ENCODE measurements at regions not wholly inside any gene's neighbourhood (a gene's known extent, or its start where the extent isn't known, plus 50 kb on each side); places are given as distances from the start of the nearest gene placed in this dataset.

DNA sequence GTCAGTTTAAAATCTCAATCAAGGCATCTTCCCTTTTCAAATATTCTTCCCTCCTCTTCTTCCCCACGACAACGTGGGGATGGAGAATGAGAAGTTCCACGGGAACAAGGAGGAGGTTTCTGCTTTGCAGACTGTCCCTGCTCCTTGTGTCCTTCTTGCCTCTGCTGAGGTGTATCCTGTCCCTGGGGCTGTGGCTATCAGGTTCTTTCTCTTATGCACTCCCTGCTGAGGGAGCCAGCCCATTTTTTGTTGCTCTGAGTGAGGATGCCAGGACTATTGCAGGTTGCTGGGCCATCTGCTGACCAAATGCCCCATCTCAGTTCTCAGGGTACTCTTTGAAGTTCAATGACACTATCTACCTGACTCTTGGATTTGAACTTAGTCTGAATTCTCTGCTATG, 533.6 kb downstream of the RNF144B start:
- TF ChIP-seq YY1 (IDR thresholded peaks at IDR 0.05; ENCODE audit: extremely low read depth, insufficient replicate concordance, low read depth, low read length) (no peak), SRF (IDR thresholded peaks at IDR 0.05; ENCODE audit: low read depth) (no peak)
